GM21737 (cell line): ENCODE measurements at regions not wholly inside any gene's neighbourhood (a gene's known extent, or its start where the extent isn't known, plus 50 kb on each side); places are given as distances from the start of the nearest gene placed in this dataset.

Source experiments
- ATAC-seq: cut with Tn5 transposase; IDR thresholded peaks from one replicate; pipeline ENCODE4 v1.9.1; 2021; ENCODE audit warnings: mild to moderate bottlenecking, moderate library complexity; ENCODE audit not compliant: unreplicated experiment

- no peak for ATAC-seq
These were observed 313.1 kb downstream of the LRFN2 start for GRCh38 chr6:40274058-40274457.

GRCh38 chr6:40268614-40269013 lies 318.6 kb downstream of the LRFN2 start:
- ATAC-seq: no peak

DNA sequence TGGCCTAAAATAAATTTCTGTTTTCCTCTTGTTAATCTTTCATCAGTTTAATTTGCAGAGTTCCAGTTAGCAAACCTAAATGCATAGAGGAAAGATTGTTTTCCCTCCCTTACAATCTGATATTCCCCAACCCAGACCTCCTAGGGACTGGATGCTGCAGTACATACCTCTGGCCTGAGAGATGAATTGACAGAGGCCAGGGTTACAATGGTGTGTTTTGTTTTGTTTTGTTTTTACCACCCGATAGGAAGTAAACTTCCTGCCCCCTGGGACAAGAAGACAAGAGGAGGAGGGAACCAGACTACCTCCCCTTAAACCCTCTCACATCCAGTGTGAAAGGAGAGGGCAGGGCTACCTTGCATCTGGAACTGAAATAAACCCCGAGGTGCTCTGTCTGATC lies 319.0 kb downstream of the LRFN2 start:
- no peak for ATAC-seq

DNA sequence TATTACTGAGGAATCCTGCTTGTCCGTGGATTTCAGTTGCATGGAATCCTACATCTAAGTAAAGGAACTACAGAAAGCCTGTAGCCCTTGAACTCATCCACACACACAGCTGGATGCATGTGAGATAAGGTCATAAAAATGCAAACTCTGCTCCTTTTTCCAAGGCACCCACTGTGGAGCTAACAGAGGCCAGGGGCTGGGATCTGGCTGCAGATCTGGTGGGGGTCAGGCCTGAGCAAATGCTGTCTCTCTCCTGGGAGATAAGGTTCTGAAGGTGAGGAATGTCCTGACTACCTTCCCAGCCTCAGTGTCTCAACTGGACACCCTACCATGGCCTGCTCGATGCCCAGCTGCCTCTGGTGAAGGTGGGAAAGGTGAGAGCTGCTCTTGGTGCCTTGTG lies 321.5 kb downstream of the LRFN2 start:
- no peak for ATAC-seq

- no peak for ATAC-seq
These were observed 323.2 kb downstream of the LRFN2 start for GRCh38 chr6:40263970-40264369.

DNA sequence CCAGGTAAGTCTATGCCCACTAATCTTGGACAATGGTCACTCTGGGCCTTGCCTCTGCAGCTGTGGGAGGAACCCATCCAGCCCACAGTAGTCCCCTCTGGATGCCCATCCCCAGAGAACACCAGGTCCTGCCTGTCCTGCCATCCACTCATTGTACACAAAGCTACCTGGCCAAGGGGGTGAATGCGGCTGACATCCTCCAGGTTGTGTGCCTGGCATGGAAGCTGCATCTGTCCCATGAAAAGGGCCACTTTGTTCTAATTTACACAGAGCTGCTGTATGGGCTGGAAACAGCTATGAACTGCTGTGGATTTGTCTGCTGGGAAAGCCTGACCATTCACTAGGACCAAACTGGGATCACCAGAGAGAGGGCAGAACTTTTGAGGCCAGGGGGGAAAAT lies 324.8 kb downstream of the LRFN2 start:
- ATAC-seq: no peak

DNA sequence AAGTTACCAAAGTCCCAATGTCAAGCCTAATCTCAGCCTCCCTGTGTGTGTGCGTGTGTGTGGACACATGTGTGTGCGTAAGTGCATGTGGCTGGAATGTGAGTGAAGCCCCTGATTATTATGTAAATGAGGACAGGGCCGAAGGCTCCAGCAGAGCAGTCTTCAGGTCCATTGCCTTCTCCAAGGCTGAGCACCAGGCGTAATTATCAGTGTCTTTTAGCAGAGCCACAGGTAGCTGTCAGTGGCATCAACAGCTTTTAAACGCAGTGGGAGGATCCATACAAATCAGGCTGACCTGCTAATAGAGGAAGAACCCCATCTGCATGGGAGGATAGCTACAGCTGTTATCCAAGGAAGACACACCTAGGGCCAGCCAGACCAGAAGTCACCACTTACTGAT lies 324.3 kb upstream of the MOCS1 start:
- no peak for ATAC-seq

GRCh38 chr6:40256831-40257230 lies 322.6 kb upstream of the MOCS1 start:
- ATAC-seq: no peak

- no peak for ATAC-seq
These were observed 322.0 kb upstream of the MOCS1 start for GRCh38 chr6:40256224-40256623.

DNA sequence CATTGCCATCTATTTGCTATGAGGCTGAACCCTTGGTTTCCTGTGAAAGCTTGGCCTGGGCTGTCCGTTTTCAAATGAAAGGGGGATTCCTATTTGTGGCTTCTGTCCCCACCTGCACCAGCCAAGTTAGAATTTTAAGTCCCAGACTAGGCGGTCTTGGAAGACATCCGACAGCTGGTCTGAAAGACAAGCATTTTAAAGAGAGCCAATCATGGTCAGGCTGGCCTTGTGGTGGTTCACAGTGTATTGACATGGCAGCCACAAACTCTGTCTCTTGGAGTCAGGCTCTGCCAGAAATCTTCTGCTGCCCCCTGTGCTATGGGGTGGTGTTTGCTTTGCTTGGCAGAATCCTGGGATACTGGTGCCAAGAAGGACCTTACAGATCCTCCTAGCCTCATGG lies 319.2 kb upstream of the MOCS1 start:
- ATAC-seq: no peak

- no peak for ATAC-seq
These were observed 318.4 kb upstream of the MOCS1 start for GRCh38 chr6:40252531-40253258.

DNA sequence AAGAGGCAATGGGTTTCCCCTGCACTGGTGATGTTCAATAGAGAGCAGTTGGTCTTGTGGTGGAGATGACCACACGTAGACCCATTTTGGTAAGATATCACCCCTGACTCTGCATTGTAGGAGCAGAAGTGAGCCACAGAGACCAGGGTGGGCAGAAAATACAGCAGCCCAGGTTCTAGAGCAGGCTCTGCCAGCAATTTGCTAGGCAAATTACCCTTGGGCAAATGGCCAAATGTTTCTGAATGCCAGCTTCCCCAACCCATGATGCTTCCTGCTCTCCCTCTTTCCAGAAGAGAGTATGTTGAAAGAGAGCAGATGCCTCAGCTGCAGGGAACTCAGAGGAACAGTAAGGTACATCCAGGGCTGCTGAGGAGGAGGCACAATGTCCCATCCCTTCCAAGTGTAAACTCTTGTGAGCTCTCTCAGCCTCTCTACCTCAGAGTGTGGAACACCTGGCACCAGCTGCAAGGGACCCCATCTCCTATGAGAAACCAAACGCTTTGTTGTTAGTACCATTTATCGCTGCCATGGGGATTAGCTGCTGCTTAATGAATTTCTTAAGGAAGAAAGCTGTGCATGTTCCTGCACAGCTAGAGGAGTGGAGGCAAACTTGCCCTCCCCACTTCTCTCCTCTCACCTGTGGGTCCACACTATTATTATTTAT lies 317.5 kb upstream of the MOCS1 start:
- no peak for ATAC-seq

- no peak for ATAC-seq
These were observed 315.7 kb upstream of the MOCS1 start for GRCh38 chr6:40249935-40250334.

DNA sequence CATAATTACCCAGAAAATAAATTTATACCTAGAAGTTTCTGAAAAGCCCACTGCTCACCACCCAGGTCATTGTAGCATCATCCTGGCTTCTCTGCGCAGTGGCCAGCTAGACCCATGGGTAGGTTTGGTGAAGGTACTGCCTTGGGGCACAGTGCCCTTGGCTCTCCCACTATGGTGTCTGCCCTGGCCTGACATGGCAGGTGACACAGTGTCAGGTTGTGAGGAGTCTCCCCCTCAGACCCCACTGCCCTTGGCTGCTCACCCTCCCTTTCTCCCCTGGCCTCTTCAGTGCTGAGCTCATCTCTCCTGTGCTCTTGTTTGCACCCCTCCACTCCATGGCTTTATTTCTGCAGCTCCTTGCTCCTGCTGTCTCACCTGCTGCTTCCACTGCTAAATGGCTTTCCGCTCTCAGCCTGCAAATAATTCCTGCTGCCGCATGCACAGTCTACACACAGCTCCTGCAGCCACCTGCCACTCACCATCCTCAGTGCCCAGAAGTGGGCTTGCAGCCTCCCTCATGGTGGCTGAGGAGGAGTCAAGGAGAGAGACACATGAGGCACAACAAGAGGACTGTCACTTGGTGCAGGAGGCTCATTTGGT lies 313.4 kb upstream of the MOCS1 start:
- no peak for ATAC-seq

- ATAC-seq: no peak
These were observed 310.4 kb upstream of the MOCS1 start for GRCh38 chr6:40244699-40245098.

DNA sequence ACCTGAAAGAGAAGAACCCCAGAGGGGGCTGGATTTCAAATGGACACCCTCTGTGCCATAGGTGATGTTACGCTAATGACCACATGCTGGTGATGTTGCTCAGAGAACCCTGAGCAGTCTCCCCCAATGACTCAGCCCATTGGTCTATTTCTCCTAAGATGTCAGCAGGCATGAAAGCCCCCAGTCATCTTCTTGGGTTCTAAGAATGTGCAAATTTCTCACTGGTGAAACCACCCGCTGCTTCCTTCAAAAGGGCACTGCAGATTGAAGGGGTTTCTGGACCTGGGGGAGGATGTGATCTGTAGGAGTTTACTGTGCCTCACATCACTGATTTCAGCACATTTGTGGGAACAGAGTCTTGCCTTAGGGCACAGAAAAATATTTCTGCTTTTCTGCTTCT lies 298.4 kb upstream of the MOCS1 start:
- ATAC-seq: no peak

GRCh38 chr6:40227735-40228134 lies 293.5 kb upstream of the MOCS1 start:
- no peak for ATAC-seq

- no peak for ATAC-seq
These were observed 288.1 kb upstream of the MOCS1 start for GRCh38 chr6:40222354-40222753.

- no peak for ATAC-seq
These were observed 285.5 kb upstream of the MOCS1 start for GRCh38 chr6:40219799-40220198.

DNA sequence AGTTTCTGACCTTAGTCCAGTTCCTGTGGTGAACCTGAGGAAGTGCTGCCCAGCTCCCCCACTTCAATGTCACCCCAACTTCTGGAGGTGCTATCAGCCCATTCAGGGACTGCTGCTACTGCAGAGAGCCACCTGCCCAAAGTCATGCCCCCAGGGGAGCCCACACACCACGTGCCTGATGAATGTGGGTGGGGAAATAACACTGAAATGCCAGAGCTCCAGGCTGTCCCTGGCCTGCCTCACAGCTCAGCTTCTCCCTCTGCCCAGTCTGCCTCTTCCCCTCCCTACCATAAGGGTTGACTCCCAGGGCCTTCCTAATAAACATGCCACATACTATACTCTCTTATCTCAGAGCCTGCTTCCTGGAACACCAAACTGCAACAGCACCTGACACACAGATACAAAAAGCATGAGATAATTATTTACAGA lies 276.4 kb upstream of the MOCS1 start:
- ATAC-seq: no peak

DNA sequence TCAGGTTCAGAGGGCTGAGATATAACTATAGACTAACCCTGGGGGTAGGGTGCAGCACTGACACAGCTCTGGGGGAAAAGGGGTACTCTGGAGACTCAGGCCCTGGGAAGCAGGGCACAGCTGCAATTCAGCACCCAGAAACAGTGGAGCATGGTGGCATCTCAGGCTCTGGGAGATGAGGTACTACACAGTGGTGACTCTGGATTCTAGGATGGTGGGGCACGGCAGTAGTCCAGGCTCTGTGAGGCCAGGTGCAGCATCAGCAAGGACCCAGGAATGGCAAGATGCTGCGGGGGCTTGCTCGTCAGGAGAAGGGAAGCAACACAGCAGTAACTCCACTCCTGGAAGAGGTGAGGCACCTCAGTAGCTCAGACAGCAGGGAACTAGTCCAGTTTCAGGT lies 271.5 kb upstream of the MOCS1 start:
- ATAC-seq: no peak

DNA sequence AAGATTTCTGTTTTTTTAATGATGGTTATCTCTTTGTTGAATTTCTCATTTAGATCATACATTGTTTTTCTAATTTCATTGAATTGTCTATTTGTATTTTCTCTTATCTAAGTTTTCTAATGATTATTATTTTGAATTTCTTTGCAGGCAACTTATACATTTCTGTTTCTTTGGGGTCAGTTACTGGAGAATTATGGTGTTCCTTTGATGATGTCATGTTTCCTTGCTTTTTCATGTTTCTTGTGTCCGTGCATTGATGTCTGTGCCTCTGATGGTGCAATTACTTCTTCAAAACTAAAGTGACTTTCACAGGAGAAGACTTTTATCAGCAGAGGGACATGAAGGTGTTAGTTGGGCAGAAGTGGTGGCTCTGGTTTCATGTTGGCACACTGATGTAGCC lies 270.7 kb upstream of the MOCS1 start:
- ATAC-seq: no peak
